GM23338 (cell line): ENCODE measurements at regions not wholly inside any gene's neighbourhood (a gene's known extent, or its start where the extent isn't known, plus 50 kb on each side); places are given as distances from the start of the nearest gene placed in this dataset.
"Not testable (repeated sequence)": the region's sequence is repeated elsewhere in the genome, so short reads cannot be mapped to it uniquely, and the experiment has no call there.

Source experiments
- CREB1 ChIP-seq: fragments of 250-450 bp; sonication (Bioruptor Pico); IDR thresholded peaks from 2 replicates; pipeline ENCODE4 v1.5.0; 2020; ENCODE audit warnings: low read depth, mild to moderate bottlenecking, moderate library complexity
- EZH2 ChIP-seq: fragments of 200-600 bp; sonication (generic); IDR thresholded peaks from one replicate; pipeline ENCODE4 v1.8.0; 2017; ENCODE audit warnings: antibody characterized with exemption, mild to moderate bottlenecking, low read depth; ENCODE audit not compliant: unreplicated experiment
- EZH2phosphoT487 ChIP-seq: fragments of 200-600 bp; sonication (generic); IDR thresholded peaks from one replicate; pipeline ENCODE4 v1.8.1; 2018; ENCODE audit warnings: antibody characterized with exemption; ENCODE audit not compliant: unreplicated experiment
- JUNB ChIP-seq: IDR thresholded peaks from one replicate; pipeline ENCODE4 v1.6.1; 2016; ENCODE audit warnings: antibody characterized with exemption; ENCODE audit not compliant: unreplicated experiment
- NANOG ChIP-seq: IDR thresholded peaks from 2 replicates; pipeline ENCODE4 v1.6.1; 2016; ENCODE audit warnings: antibody characterized with exemption, borderline replicate concordance
- POLR2AphosphoS5 ChIP-seq: IDR thresholded peaks from 2 replicates; pipeline ENCODE4 v1.6.1; 2016; ENCODE audit warnings: antibody characterized with exemption, low read depth
- ZNF331 ChIP-seq: fragments of 250-450 bp; sonication (Bioruptor Pico); IDR thresholded peaks from 2 replicates; pipeline ENCODE4 v1.5.0; 2020; ENCODE audit warnings: low read depth, mild to moderate bottlenecking, moderate library complexity
- TF ChIP-seq, protein P1 (sequence below), 2 experiments: fragments of 200-600 bp in 1 of 2; sonication (generic) in 1 of 2; conservative IDR thresholded peaks; 2 replicates each; pipeline versions ENCODE4 v1.5.1 to v1.6.1; 2016 to 2017; ENCODE audit warnings: antibody characterized with exemption in 2 of 2, low read depth in 2 of 2, mild to moderate bottlenecking in 2 of 2, moderate library complexity in 1 of 2
- TF ChIP-seq, protein P2 (sequence below): IDR thresholded peaks from one replicate; pipeline ENCODE4 v1.6.1; 2018; ENCODE audit warnings: antibody characterized with exemption; ENCODE audit not compliant: unreplicated experiment
- TF ChIP-seq, protein P3 (sequence below): IDR thresholded peaks from 2 replicates; pipeline ENCODE4 v1.6.1; 2016; ENCODE audit warnings: antibody characterized with exemption

DNA sequence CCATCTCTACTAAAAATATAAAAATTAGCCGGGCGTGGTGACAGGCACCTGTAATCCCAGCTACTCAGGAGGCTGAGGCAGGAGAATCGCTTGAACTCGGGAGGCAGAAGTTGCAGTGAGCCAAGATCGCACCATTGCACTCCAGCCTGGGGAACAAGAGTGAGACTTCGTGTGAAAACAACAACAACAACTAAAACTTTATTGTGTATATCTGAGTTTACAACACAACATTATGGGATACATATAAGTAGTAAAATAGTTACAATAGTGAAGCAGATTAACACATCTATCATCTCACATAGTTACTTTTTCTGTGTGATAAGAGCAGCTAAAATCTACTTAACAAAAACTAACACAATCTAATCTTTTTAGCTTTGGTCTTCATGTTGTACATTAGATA, 132.4 kb upstream of the KLF6 start:
- not testable (repeated sequence) for TF ChIP-seq EZH2phosphoT487; JUNB; CREB1 (CRISPR knock-in tag); ZNF331 (CRISPR knock-in tag); NANOG; POLR2AphosphoS5; EZH2
- TF ChIP-seq, protein P1, sequence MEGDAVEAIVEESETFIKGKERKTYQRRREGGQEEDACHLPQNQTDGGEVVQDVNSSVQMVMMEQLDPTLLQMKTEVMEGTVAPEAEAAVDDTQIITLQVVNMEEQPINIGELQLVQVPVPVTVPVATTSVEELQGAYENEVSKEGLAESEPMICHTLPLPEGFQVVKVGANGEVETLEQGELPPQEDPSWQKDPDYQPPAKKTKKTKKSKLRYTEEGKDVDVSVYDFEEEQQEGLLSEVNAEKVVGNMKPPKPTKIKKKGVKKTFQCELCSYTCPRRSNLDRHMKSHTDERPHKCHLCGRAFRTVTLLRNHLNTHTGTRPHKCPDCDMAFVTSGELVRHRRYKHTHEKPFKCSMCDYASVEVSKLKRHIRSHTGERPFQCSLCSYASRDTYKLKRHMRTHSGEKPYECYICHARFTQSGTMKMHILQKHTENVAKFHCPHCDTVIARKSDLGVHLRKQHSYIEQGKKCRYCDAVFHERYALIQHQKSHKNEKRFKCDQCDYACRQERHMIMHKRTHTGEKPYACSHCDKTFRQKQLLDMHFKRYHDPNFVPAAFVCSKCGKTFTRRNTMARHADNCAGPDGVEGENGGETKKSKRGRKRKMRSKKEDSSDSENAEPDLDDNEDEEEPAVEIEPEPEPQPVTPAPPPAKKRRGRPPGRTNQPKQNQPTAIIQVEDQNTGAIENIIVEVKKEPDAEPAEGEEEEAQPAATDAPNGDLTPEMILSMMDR (conservative IDR thresholded peaks at IDR 0.05; ENCODE audit: low read depth in 2 of 2): not testable (repeated sequence)
- TF ChIP-seq, protein P2, sequence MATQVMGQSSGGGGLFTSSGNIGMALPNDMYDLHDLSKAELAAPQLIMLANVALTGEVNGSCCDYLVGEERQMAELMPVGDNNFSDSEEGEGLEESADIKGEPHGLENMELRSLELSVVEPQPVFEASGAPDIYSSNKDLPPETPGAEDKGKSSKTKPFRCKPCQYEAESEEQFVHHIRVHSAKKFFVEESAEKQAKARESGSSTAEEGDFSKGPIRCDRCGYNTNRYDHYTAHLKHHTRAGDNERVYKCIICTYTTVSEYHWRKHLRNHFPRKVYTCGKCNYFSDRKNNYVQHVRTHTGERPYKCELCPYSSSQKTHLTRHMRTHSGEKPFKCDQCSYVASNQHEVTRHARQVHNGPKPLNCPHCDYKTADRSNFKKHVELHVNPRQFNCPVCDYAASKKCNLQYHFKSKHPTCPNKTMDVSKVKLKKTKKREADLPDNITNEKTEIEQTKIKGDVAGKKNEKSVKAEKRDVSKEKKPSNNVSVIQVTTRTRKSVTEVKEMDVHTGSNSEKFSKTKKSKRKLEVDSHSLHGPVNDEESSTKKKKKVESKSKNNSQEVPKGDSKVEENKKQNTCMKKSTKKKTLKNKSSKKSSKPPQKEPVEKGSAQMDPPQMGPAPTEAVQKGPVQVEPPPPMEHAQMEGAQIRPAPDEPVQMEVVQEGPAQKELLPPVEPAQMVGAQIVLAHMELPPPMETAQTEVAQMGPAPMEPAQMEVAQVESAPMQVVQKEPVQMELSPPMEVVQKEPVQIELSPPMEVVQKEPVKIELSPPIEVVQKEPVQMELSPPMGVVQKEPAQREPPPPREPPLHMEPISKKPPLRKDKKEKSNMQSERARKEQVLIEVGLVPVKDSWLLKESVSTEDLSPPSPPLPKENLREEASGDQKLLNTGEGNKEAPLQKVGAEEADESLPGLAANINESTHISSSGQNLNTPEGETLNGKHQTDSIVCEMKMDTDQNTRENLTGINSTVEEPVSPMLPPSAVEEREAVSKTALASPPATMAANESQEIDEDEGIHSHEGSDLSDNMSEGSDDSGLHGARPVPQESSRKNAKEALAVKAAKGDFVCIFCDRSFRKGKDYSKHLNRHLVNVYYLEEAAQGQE: not testable (repeated sequence)
- TF ChIP-seq, protein P3, sequence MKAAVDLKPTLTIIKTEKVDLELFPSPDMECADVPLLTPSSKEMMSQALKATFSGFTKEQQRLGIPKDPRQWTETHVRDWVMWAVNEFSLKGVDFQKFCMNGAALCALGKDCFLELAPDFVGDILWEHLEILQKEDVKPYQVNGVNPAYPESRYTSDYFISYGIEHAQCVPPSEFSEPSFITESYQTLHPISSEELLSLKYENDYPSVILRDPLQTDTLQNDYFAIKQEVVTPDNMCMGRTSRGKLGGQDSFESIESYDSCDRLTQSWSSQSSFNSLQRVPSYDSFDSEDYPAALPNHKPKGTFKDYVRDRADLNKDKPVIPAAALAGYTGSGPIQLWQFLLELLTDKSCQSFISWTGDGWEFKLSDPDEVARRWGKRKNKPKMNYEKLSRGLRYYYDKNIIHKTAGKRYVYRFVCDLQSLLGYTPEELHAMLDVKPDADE: not testable (repeated sequence)
